GM10266 (cell line): ENCODE measurements at regions not wholly inside any gene's neighbourhood (a gene's known extent, or its start where the extent isn't known, plus 50 kb on each side); places are given as distances from the start of the nearest gene placed in this dataset.

Source experiments
- DNase-seq: peaks from one replicate; pipeline ENCODE4 v3.0.0; 2012; ENCODE audit errors: extremely low spot score
- TF ChIP-seq, protein P1 (sequence below): IDR thresholded peaks from 2 replicates; pipeline ENCODE4 v1.5.1; 2012; ENCODE audit warnings: mild to moderate bottlenecking, low read depth; ENCODE audit not compliant: control insufficient read depth, insufficient read depth; ENCODE audit errors: missing control alignments

DNA sequence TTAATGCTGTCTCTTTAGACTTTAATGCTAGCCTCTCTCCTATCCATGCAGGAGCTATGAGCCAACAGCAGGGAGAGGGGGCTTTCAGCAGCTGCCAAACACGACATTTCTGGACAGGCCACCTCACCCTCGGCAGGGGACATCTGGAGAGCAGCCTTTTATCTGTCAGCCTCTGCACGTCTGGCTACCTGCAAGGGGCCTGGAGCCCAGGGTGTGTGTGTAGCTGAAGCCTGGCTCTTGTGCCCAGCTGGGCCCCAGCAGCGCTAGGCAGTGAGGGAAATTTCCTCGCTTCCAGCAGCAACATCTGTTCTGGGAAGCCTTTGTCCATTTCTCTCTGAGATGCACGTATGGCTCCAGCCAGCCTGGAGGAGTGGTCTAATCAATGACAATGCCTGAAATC is 728.7 kb upstream of the ID2 start:
- TF ChIP-seq, protein P1, sequence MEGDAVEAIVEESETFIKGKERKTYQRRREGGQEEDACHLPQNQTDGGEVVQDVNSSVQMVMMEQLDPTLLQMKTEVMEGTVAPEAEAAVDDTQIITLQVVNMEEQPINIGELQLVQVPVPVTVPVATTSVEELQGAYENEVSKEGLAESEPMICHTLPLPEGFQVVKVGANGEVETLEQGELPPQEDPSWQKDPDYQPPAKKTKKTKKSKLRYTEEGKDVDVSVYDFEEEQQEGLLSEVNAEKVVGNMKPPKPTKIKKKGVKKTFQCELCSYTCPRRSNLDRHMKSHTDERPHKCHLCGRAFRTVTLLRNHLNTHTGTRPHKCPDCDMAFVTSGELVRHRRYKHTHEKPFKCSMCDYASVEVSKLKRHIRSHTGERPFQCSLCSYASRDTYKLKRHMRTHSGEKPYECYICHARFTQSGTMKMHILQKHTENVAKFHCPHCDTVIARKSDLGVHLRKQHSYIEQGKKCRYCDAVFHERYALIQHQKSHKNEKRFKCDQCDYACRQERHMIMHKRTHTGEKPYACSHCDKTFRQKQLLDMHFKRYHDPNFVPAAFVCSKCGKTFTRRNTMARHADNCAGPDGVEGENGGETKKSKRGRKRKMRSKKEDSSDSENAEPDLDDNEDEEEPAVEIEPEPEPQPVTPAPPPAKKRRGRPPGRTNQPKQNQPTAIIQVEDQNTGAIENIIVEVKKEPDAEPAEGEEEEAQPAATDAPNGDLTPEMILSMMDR, result no peak

DNA sequence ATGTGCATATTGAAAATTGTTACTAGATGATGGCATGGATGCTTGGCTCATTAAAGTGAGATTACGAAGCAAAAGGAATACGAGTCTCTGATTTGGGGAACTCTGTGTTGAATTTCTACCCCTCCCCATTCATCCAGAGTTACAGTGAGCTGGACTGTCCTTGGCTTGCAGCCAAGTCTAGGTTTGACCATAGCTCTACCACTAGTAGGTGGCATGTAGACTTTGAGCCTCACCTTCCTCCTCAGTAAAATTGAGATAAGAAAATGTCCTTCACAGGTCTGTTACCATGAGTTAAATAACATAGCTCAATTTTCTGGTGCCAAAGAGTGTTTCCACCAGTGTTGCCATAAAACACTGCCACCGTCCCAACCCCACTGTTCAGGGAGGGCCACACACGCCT is 727.6 kb upstream of the ID2 start:
- DNase-seq, result no peak
- TF ChIP-seq, protein P1, result no peak

More for the DNA sequence above, 728.7 kb upstream of the ID2 start:
- no peak for DNase-seq

DNA sequence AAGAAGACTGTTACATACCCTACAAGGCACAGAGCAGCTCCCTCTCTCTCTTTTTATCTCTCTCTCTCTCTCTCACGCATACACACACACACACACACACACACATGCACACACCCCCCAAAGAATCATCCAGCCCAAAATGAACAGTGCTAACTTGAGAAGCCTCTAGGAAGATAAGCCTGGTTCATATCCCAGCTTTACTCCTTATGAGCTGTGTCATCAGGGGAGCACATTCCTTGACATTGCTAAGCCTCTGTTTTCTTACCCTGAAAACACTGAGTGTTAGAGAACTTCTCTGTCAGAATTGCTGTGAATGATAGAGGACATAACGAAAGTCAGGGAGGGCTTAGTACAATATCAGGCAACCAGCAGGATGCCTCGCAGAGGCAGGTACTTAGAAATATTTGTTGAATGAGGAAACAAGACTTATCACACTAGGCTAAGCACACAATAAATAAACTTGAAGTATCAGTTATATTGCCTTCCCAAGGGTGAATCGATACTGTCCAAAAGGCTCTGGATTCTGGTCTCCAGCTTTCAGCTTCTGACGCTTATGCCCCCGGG is 725.6 kb upstream of the ID2 start:
- DNase-seq, result no peak
- TF ChIP-seq, protein P1, result no peak

DNA sequence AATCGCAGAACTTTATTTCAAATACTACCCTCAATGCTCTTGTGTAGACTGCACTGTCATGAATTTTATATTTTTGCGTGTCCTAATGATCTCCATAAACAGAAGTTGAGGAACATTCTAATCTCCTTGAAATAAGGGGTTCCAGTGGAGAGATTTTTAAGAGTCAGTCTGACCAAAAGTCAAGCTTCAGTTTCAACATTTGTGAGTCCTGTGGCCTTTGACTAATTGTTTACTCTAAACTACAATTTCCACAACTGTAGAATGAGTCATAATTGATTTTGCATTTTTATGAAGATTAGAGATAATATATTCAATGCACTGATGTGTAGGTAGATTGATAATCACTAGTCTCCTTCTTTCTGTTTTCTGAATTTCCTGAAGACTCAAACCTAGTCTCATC is 720.3 kb upstream of the ID2 start:
- TF ChIP-seq, protein P1, result no peak
- DNase-seq, result no peak

DNA sequence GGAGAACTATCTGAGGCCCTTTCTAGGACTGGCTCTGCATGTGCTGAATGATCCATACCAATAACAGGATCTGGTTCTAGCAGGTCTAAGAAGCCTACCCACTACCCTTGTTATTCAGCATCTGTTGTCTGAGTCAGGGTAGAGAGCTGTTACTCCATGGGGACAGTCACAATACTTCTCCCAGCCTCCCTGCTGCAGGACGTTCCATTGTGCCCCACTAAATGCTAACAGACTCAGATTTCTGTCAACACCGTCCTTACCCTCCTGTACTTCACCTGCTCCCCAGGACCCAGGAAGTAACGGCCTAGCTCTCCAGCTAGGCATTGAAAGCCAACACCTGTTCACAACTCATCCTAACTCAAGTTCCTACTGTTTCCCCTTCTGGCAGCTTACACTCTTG is 719.7 kb upstream of the ID2 start:
- DNase-seq, result no peak
- TF ChIP-seq, protein P1, result no peak

DNA sequence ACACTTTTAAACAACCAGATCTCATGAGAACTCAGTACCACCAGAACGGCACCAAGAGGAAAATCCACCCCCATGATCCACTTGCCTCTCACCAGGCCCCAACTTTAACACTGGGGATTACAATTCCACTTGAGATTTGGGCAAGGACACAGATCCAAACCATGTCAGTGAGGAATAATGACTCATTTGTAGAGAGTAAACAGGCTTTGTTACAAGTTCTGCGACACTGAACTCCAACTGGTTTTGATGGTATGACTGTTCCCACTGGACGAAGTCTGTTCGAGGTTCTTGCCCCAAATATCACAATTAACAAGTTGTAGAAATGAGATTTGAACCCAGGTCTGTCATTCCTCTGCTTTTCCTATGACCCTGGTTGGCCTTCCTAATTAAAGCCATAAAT is 718.1 kb upstream of the ID2 start:
- TF ChIP-seq, protein P1, result no peak
- no peak for DNase-seq

DNA sequence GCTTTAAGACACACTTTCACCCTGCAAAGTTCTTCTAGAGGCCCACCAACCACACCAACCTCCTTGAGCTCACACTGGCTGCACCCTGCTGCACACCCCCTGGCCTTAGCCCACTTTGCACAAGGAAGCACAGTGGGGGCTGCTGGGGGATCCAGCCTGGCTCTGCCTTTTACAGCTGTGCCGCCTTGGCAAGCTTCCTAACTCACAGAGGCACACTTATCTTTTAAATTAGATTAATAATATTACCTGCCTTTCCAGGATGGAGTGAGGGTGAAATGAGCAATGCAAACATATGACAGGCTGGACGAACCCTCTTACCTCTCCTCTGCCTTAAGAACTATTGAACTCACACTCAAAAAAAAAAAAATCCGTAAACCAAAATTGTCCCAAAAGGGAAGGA is 715.8 kb upstream of the ID2 start:
- DNase-seq, result no peak
- TF ChIP-seq, protein P1, result no peak
